T-helper 2 cell treated with Interferon-gamma antibody and Interleukin-4, amounts not matched to agents 5 μg/mL and 100 μg/mL, for 36 hours (primary cell): ENCODE measurements at regions not wholly inside any gene's neighbourhood (a gene's known extent, or its start where the extent isn't known, plus 50 kb on each side); places are given as distances from the start of the nearest gene placed in this dataset.
"Not testable (repeated sequence)": the region's sequence is repeated elsewhere in the genome, so short reads cannot be mapped to it uniquely, and the experiment has no call there.

Experiments used
- DNase-seq: peaks from one replicate; pipeline ENCODE4 v3.0.0; 2021; ENCODE audit warnings: low spot score
- H3K27ac Mint-ChIP-seq: one replicate; pipeline ENCODE4 v1.8.0; 2021; ENCODE audit warnings: mild to moderate bottlenecking, mixed read lengths
- H3K27me3 Mint-ChIP-seq: one replicate; pipeline ENCODE4 v1.8.0; 2021; ENCODE audit warnings: low read depth, mixed read lengths
- H3K36me3 Mint-ChIP-seq: one replicate; pipeline ENCODE4 v1.8.0; 2021; ENCODE audit warnings: low read depth, mixed read lengths
- H3K4me1 Mint-ChIP-seq: one replicate; pipeline ENCODE4 v1.8.0; 2021; ENCODE audit warnings: low read depth, mixed read lengths
- H3K4me3 Mint-ChIP-seq: one replicate; pipeline ENCODE4 v1.8.0; 2022; ENCODE audit warnings: mild to moderate bottlenecking, moderate library complexity, mixed read lengths
- H3K9me3 Mint-ChIP-seq: one replicate; pipeline ENCODE4 v1.8.0; 2021; ENCODE audit warnings: mixed read lengths

DNA sequence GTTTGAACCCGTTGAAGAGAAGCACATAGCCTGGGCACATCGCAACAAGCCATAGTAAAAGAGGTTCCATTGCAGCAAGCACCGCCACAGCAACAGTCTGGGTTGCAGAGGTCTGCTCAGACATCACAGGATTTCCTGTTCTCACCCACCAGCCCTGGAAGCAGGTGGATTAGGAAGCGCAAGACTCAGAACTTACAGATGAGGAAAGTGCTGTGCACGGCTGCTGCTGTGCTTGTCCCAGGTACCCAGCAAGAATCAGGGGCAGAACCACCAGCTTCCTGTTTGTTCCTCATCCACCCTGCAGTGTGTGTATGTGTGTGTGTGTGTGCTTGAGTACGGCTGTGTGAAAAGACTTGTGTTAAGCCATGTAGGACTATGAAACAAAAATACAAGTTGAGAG lies 124.7 kb upstream of the IRX2 start:
- Mint-ChIP-seq H3K9me3 (peaks cover 28% of the 10 kb centered on the region), H3K4me1 (no peaks in the 10 kb centered on the region), H3K4me3 (no peak overlapping the region), H3K27me3 (no peaks in the 10 kb centered on the region), H3K27ac (no peak overlapping the region), H3K36me3 (no peaks in the 10 kb centered on the region)
- no peak for DNase-seq

DNA sequence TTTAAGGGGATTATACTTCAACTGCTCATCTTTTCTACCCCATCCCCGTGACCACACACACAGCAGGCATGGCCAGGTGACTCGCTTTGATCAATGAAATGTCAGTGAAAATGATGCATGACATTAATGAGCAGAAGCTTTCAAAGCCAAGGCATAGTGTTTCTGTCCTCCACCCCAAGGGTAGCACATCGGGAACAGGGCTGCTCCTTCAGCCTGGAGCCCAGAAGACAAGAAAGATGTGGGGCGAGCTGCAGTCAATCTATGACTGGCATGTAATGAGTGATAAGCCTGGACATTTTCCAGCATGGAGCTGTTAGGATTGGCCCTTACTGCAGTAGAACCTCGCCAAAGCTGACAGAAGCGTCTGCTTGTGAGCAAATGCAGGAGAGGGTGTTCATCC lies 122.6 kb upstream of the IRX2 start:
- Mint-ChIP-seq H3K4me3 (no peak overlapping the region), H3K27me3 (no peaks in the 10 kb centered on the region), H3K36me3 (no peaks in the 10 kb centered on the region), H3K9me3 (peaks cover 19% of the 10 kb centered on the region), H3K4me1 (no peaks in the 10 kb centered on the region), H3K27ac (no peak overlapping the region)
- DNase-seq = no peak

DNA sequence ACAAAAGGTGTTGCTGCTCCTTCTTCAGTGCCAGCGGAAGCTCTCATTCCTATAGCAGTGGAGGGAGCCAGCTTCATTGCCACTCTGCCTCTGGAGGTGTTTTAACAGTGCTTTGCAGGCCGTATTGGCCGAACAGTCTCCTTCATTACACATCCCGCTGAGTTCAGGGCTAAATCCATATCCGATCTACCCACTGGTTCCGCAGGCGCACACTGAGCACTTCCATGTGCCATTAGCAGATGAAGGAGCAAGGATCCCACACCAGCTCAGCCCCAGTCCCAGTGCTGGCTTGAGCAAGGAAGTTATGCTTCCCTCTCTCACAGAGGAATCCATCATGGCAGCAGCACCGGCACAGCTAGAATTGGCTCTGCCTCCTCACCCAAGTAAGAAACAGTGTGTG lies 121.2 kb upstream of the IRX2 start:
- no peaks in the 10 kb centered on the region for H3K36me3 Mint-ChIP-seq
- H3K27ac Mint-ChIP-seq = no peak overlapping the region

DNA sequence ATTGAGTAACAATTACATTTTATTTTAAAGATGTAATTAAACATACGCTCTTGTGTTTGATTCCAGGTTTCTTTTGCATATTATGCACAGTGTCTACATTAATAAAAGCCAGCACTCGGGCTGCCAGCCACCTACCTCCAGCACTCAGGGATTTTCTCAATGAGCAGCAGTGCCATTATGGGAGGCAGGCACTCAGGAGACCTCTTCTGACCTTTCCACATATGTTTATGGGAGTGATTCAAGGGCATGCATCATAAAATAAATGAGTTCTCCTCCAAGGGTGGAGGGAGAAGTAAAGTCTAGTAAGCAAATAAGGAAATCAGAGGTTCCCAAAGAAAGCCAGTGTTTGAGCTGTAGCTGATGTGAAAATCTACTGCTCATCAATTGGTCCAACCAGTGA lies 119.8 kb upstream of the IRX2 start:
- H3K27me3 Mint-ChIP-seq = no peaks in the 10 kb centered on the region
- H3K4me3 Mint-ChIP-seq = no peak overlapping the region
- peaks cover 10% of the 10 kb centered on the region for H3K9me3 Mint-ChIP-seq
- H3K4me1 Mint-ChIP-seq = no peaks in the 10 kb centered on the region
- no peaks in the 10 kb centered on the region for H3K36me3 Mint-ChIP-seq
- no peak overlapping the region for H3K27ac Mint-ChIP-seq
- DNase-seq = no peak

More for the DNA sequence above, 121.2 kb upstream of the IRX2 start:
- Mint-ChIP-seq H3K4me3 (no peak overlapping the region), H3K9me3 (peaks cover 7% of the 10 kb centered on the region), H3K4me1 (no peaks in the 10 kb centered on the region), H3K27me3 (no peaks in the 10 kb centered on the region)
- no peak for DNase-seq

DNA sequence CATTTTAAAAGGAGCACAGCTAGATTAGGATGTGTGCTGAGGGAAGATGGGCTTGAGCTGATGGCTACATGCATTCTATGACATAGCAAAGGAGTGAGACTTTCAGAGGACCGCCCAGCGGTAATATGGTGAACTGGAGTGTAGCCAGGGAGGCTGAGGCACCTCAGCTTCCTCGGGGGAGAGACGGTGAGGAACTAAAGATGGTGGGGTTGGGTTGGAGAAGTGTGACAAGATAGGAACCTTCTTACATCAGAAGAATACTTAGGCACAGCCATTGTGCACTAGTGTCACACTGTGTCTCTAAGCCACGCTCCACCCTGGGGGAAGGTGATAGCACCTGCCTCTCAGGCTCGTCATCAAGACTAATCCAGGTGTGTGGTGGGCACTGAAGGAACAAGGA lies 118.0 kb upstream of the IRX2 start:
- Mint-ChIP-seq H3K27ac (no peak overlapping the region), H3K4me3 (no peak overlapping the region), H3K4me1 (no peaks in the 10 kb centered on the region), H3K36me3 (no peaks in the 10 kb centered on the region), H3K27me3 (no peaks in the 10 kb centered on the region), H3K9me3 (peaks cover 18% of the 10 kb centered on the region)
- no peak for DNase-seq

DNA sequence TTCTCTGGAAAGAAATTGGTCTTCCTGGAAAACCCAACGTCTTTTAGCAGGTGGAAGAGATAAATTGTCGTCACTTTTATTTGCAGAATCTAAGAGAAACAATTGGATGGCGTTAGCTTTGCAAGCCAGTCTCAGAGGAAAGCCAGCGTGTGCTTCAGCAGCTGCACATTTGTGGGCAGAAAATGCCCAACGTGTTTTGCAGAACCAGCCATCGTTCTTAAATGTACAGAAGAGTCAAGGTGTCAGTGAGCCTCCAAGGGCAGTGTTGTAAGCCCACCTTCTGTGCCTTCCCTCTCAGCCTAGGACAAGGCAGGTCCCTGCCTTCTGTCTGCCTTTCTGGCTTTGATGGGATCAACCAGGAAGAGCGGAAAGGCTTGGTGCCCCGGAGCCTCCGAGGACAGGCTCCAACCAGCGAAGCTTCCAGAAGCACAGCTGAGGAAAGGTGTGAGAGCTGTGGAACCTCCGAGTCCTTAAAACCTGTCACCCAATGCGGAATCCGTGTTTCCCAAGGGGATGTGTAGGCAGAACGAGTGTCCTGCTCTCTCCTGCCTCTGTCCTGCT lies 116.0 kb upstream of the IRX2 start:
- peaks cover 13% of the 10 kb centered on the region for H3K9me3 Mint-ChIP-seq
- no peak for DNase-seq
- H3K36me3 Mint-ChIP-seq = no peaks in the 10 kb centered on the region
- no peaks in the 10 kb centered on the region for H3K4me1 Mint-ChIP-seq
- H3K27me3 Mint-ChIP-seq = no peaks in the 10 kb centered on the region
- no peak overlapping the region for H3K27ac Mint-ChIP-seq
- H3K4me3 Mint-ChIP-seq = no peak overlapping the region

GRCh38 chr5:2866662-2867372 lies 115.3 kb upstream of the IRX2 start:
- Mint-ChIP-seq H3K27me3 (no peaks in the 10 kb centered on the region), H3K9me3 (peaks cover 13% of the 10 kb centered on the region), H3K27ac (no peak overlapping the region), H3K36me3 (no peaks in the 10 kb centered on the region), H3K4me1 (no peaks in the 10 kb centered on the region), H3K4me3 (no peak overlapping the region)
- DNase-seq = no peak

DNA sequence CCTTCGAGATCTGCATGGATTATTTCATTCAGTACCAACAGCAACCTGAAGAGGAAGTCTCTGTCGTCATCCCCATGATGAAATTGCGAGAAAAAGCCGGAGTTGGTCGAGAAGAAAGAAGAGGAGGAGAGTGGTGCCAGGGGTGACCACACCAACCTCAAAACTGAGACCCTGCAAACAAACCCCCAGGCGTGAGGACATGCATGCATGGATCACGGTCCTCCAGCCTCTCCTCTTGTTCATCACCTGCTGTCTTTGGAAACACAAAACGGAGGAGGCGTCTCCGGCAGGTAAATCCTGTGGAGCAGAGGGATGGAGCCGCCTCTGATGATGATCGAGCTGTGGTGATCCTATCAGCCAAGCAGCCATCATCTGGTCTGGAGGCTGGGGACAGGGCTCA lies 114.4 kb upstream of the IRX2 start:
- H3K36me3 Mint-ChIP-seq = no peaks in the 10 kb centered on the region
- no peaks in the 10 kb centered on the region for H3K4me1 Mint-ChIP-seq
- H3K27ac Mint-ChIP-seq = no peak overlapping the region
- DNase-seq = no peak
- no peaks in the 10 kb centered on the region for H3K27me3 Mint-ChIP-seq
- H3K9me3 Mint-ChIP-seq = peaks cover 13% of the 10 kb centered on the region
- H3K4me3 Mint-ChIP-seq = no peak overlapping the region

DNA sequence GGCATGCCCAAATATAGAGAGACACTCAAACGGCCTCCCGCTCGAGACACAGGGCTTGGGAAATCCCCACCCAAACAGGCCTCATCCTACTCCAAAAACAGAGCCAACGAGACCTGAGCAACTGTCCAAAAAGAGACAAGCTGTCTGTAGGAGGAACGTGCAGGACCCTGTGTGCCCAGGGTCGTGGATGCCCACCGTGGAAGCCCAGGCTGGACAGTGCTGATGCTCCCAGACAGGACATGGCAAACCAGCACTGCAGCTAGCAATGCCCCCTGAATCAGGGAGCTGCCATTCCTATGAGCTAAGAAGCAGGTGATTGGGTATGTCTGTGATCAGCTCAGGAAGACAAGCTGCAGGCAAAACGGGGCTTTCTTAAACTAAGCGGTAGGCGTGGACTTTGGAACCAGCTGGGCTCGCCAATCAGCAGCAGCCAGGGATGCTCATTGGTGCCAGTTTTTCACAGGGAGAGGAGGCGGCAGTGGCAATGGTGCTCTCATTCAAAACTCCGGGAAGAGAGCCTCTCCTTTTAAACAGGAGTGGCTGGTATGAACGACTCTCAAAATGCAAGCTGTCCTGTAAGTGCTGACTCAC lies 113.1 kb upstream of the IRX2 start:
- peaks cover 13% of the 10 kb centered on the region for H3K9me3 Mint-ChIP-seq
- no peaks in the 10 kb centered on the region for H3K36me3 Mint-ChIP-seq
- H3K4me1 Mint-ChIP-seq = no peaks in the 10 kb centered on the region
- H3K27ac Mint-ChIP-seq = no peak overlapping the region
- H3K27me3 Mint-ChIP-seq = no peaks in the 10 kb centered on the region
- H3K4me3 Mint-ChIP-seq = no peak overlapping the region
- no peak for DNase-seq

GRCh38 chr5:2863675-2864433 lies 112.4 kb upstream of the IRX2 start:
- H3K27ac Mint-ChIP-seq = no peak overlapping the region
- H3K4me3 Mint-ChIP-seq = no peak overlapping the region
- peaks cover 13% of the 10 kb centered on the region for H3K9me3 Mint-ChIP-seq
- no peaks in the 10 kb centered on the region for H3K27me3 Mint-ChIP-seq
- no peaks in the 10 kb centered on the region for H3K4me1 Mint-ChIP-seq
- DNase-seq = no peak
- no peaks in the 10 kb centered on the region for H3K36me3 Mint-ChIP-seq

DNA sequence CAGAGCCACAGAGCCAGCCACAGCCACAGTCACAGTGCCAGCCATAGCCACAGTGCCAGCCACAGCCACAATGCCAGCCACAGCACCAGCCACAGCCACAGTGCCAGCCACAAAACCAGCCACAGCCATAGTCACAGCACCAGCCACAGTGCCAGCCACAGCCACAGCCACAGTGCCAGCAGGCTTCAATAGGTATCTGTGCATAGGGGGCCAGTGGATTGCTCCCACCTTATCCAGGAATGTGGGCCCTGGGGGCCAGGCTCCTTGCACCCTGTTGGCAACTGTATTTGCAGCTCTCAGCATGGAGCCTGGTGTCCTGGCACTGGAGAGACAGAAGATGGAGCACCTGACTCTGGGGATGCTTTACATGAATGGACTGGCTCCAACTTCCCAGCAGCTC lies 111.7 kb upstream of the IRX2 start:
- H3K27ac Mint-ChIP-seq = no peak overlapping the region
- no peaks in the 10 kb centered on the region for H3K4me1 Mint-ChIP-seq
- DNase-seq = no peak
- H3K4me3 Mint-ChIP-seq = no peak overlapping the region
- no peaks in the 10 kb centered on the region for H3K27me3 Mint-ChIP-seq
- H3K9me3 Mint-ChIP-seq = peaks cover 13% of the 10 kb centered on the region
- no peaks in the 10 kb centered on the region for H3K36me3 Mint-ChIP-seq

DNA sequence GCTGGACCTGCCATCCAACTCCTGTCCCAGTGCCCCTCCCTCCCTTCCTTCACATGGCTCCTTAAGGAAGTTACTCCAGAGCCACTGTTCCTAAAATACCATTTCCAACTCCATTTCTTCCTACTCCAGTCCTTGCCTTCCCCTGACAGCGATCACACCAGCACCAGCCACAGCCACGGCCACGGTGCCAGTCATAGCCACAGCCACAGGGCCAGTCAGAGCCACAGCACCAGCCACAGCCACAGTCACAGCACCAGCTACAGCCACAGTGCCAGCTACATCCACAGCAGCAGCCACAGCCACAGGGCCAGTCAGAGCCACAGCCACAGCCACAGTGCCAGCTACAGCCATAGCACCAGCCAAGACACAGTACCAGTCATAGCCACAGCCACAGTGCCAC lies 110.7 kb upstream of the IRX2 start:
- H3K36me3 Mint-ChIP-seq, H3K4me1 Mint-ChIP-seq, DNase-seq, H3K27ac Mint-ChIP-seq, H3K4me3 Mint-ChIP-seq, H3K27me3 Mint-ChIP-seq: not testable (repeated sequence)
- H3K9me3 Mint-ChIP-seq = peaks cover 13% of the 10 kb centered on the region

DNA sequence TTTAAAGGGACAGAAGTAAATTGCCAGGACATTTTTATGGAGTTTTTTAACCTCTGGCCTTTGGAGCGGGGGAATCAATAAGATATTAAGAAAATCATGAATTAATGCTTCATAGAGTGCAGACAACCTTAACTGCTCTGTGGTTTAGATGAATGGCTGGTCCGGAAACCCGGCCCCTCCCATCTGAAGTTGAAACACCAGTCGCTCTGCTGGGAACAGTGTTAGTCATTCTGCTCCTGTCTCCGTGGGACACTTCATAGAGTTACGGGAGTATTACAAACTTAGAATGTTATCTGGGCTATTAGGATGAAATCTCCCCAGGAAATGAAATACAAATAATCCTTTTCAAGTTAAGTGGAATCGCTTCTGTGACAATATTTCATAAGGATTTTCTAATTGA lies 110.1 kb upstream of the IRX2 start:
- Mint-ChIP-seq H3K27ac (no peak overlapping the region), H3K36me3 (no peaks in the 10 kb centered on the region), H3K4me3 (no peak overlapping the region), H3K9me3 (peaks cover 8% of the 10 kb centered on the region), H3K4me1 (no peaks in the 10 kb centered on the region), H3K27me3 (no peaks in the 10 kb centered on the region)
- no peak for DNase-seq

DNA sequence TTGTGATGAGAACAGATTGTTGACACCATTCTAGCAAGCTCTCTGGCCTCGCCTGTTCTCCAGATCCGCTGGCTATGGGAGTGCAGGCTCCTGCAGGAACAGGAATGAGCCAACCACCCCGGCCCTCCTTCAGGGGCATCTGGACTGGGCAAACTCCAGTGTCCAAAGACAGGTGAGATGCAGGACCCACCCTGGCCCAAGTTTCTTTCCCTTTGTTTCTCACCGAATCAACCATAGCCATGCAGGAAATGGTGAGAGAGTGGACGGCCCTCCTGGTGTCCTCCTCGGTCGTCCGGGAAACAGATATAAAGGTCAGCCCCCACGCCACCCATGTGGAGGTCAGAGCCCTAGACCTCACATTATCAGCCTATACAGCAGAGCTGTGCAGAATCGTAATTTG lies 108.6 kb upstream of the IRX2 start:
- Mint-ChIP-seq H3K4me1 (no peaks in the 10 kb centered on the region), H3K27ac (no peak overlapping the region), H3K27me3 (no peaks in the 10 kb centered on the region), H3K9me3 (peaks cover 4% of the 10 kb centered on the region), H3K4me3 (no peak overlapping the region), H3K36me3 (no peaks in the 10 kb centered on the region)
- no peak for DNase-seq
